GM12878 (cell line): ENCODE measurements at regions not wholly inside any gene's neighbourhood (a gene's known extent, or its start where the extent isn't known, plus 50 kb on each side); places are given as distances from the start of the nearest gene placed in this dataset.

Source experiments
- ATAC-seq: fragments of 200-7000 bp; cut with Tn5 transposase; 3 replicates; pipeline ENCODE4 v1.9.1; 2020; ENCODE audit warnings: mild to moderate bottlenecking, moderate library complexity
- BruUV-seq: library from RNA; stranded (reverse); fragments of 400-500 nt; replicated peaks from 2 replicates; lab custom pipeline; 2021; lab: Mats Ljungman, UMichigan
- CTCF ChIA-PET: fragments of 300-600 bp; sonication (Branson Sonifier 250); formaldehyde crosslinking; extraction: SDS; loops from one replicate; lab custom pipeline; 2021; ENCODE audit warnings: inconsistent platforms; lab: Yijun Ruan, JAX
- POLR2A ChIA-PET: fragments of 350-600 bp; formaldehyde crosslinking; extraction: SDS; loops from one replicate; lab custom pipeline; 2021; ENCODE audit warnings: inconsistent platforms; lab: Charles Lee
- RAD21 ChIA-PET: fragments of 300-600 bp; sonication (Branson Sonifier 250); formaldehyde crosslinking; loops from one replicate; lab custom pipeline; 2023; ENCODE audit warnings: antibody characterized with exemption; ENCODE audit not compliant: unreplicated experiment; lab: Charles Lee
- SMC1A ChIA-PET: fragments of 300-600 bp; sonication (Branson Sonifier 250); formaldehyde crosslinking; loops from one replicate; lab custom pipeline; 2023; ENCODE audit not compliant: unreplicated experiment, uncharacterized antibody; lab: Charles Lee
- DNase-seq: peaks from one replicate; pipeline ENCODE4 v3.0.0-alpha.2; 2011; ENCODE audit warnings: low read depth, low spot score
- FAIRE-seq: peaks from 3 replicates; lab custom pipeline; 2011; peaks lifted over from hg19 to GRCh38; lab: Jason Lieb, UNC
- H2AFZ ChIP-seq: 2 replicates; pipeline ENCODE4 v1.6.0; 2011; ENCODE audit warnings: low read depth, low read length, control low read depth; ENCODE audit not compliant: control insufficient read depth
- H3K27ac ChIP-seq: 2 replicates; pipeline ENCODE4 v1.5.1; 2011; ENCODE audit warnings: control low read depth; ENCODE audit not compliant: control insufficient read depth, insufficient read depth
- H3K27me3 ChIP-seq, 2 experiments: replicated peaks in 1 of 2; 2 replicates each; pipeline versions ENCODE4 v1.6.0 to v1.6.1; 2011; ENCODE audit warnings: low read length in 1 of 2; ENCODE audit not compliant: control insufficient read depth in 2 of 2, insufficient read depth in 2 of 2
- H3K36me3 ChIP-seq, 2 experiments: 2 replicates each; pipeline ENCODE4 v1.5.1; 2011; ENCODE audit warnings: low read length in 1 of 2; ENCODE audit not compliant: control insufficient read depth in 2 of 2, insufficient read depth in 2 of 2
- H3K4me1 ChIP-seq: 2 replicates; pipeline ENCODE4 v1.6.1; 2011; ENCODE audit warnings: mild to moderate bottlenecking, low read length, moderate library complexity, mixed read lengths; ENCODE audit not compliant: control insufficient read depth, insufficient read depth
- H3K4me2 ChIP-seq: 2 replicates; pipeline ENCODE4 v1.6.0; 2011; ENCODE audit warnings: control low read depth; ENCODE audit not compliant: control insufficient read depth, insufficient read depth
- H3K4me3 ChIP-seq: fragments of 200-600 bp; sonication (generic); 2 replicates; pipeline ENCODE4 v1.5.1; 2016
- H3K79me2 ChIP-seq: 2 replicates; pipeline ENCODE4 v1.6.0; 2011; ENCODE audit warnings: low read length; ENCODE audit not compliant: control insufficient read depth, insufficient read depth
- H3K9ac ChIP-seq: 2 replicates; pipeline ENCODE4 v1.8.0; 2011; ENCODE audit warnings: low read length, control low read depth, mixed read lengths; ENCODE audit not compliant: control insufficient read depth, insufficient read depth
- H3K9me3 ChIP-seq: replicated peaks from 3 replicates; pipeline ENCODE4 v1.5.1; 2011; ENCODE audit warnings: mild to moderate bottlenecking, low read length; ENCODE audit not compliant: control insufficient read depth, insufficient read depth
- H4K20me1 ChIP-seq: 2 replicates; pipeline ENCODE4 v1.6.0; 2011; ENCODE audit not compliant: control insufficient read depth, insufficient read depth
- BHLHE40 ChIP-seq, 2 experiments: fragments of 450-650 bp in 1 of 2; IDR thresholded peaks; 2 replicates each; pipeline ENCODE4 v1.6.1; 2011 to 2017; ENCODE audit warnings: low read depth in 2 of 2, borderline replicate concordance in 1 of 2, improper control_type of control experiment in 1 of 2, low read length in 1 of 2, mild to moderate bottlenecking in 1 of 2
- NFYB ChIP-seq: IDR thresholded peaks from 2 replicates; pipeline ENCODE4 v1.6.1; 2011; ENCODE audit warnings: low read depth, mild to moderate bottlenecking, low read length, improper control_type of control experiment, moderate library complexity; ENCODE audit not compliant: insufficient read depth
- POLR2AphosphoS5 ChIP-seq: IDR thresholded peaks from 2 replicates; pipeline ENCODE4 v1.6.1; 2011; ENCODE audit warnings: mild to moderate bottlenecking, low read length, inconsistent platforms
- RCOR1 ChIP-seq: conservative IDR thresholded peaks from 2 replicates; pipeline ENCODE4 v1.6.1; 2012; ENCODE audit warnings: low read depth, low read length, improper control_type of control experiment
- SREBF2 ChIP-seq: IDR thresholded peaks from 2 replicates; pipeline ENCODE4 v1.6.1; 2012; ENCODE audit warnings: mild to moderate bottlenecking, low read length
- WGBS: methylation state at CpG from one replicate; pipeline ENCODE4 v1.1.6; 2016; ENCODE audit warnings: low lambda C conversion rate; ENCODE audit not compliant: insufficient replicate concordance, insufficient coverage; ENCODE audit errors: missing lambda C conversion rate; 5-methylcytosine and 5-hydroxymethylcytosine counted together
- in situ Hi-C: fragments of 300-500 bp; cut with MboI; formaldehyde crosslinking; loops from 9 replicates; pipeline ENCODE4 v1.14.3; 2018; ENCODE audit warnings: mixed read lengths
- intact Hi-C: fragments of 100-400 bp; cut with micrococcal nuclease; formaldehyde crosslinking; loops from one replicate; pipeline ENCODE4 v1.14.2; 2022; ENCODE audit not compliant: unreplicated experiment
- TF ChIP-seq, protein P1 (sequence below): fragments of 450-650 bp; IDR thresholded peaks from 2 replicates; pipeline ENCODE4 v1.6.1; 2016; ENCODE audit warnings: mild to moderate bottlenecking, moderate library complexity, borderline replicate concordance
- TF ChIP-seq, protein P2 (sequence below): IDR thresholded peaks from 2 replicates; pipeline ENCODE4 v1.6.1; 2012; ENCODE audit warnings: low read depth, low read length, improper control_type of control experiment
- TF ChIP-seq, protein P3 (sequence below): fragments of 450-650 bp; IDR thresholded peaks from 2 replicates; pipeline ENCODE4 v1.6.1; 2018; ENCODE audit warnings: mild to moderate bottlenecking, low read depth, moderate library complexity; ENCODE audit not compliant: partially characterized antibody
- TF ChIP-seq, protein P4 (sequence below): IDR thresholded peaks from 2 replicates; pipeline ENCODE4 v1.6.1; 2011; ENCODE audit warnings: borderline replicate concordance, low read depth, mild to moderate bottlenecking, moderate library complexity, low read length; ENCODE audit not compliant: insufficient read depth, poor library complexity, severe bottlenecking
- TF ChIP-seq, protein P5 (sequence below): fragments of 450-650 bp; IDR thresholded peaks from 2 replicates; pipeline ENCODE4 v1.6.1; 2017; ENCODE audit warnings: mild to moderate bottlenecking, moderate library complexity

DNA sequence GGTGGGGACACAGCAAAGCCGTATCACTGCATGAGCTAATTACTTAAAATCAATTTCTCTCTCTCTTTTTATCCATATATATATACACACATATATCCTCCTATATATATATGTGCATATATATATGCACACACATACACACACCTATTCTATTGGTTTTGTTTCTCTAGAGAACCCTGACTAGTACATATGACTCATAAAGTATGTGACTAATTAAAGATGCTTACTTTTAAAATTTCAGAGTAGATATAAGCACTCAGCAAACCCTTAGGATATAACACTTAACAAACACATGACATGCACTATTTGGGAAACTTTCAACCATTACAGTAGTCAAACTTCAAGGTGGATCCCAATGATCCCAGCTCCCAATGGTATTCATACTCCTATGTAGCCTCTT is 732.6 kb downstream of the ROBO2 start:
- BruUV-seq, result no TSS peak
- DNase-seq (no peak), FAIRE-seq (no peak), ATAC-seq (no peak)
- Histone ChIP-seq H3K79me2 (no peaks in the 10 kb centered on the region), H3K4me3 (no peak overlapping the region), H3K4me1 (no peaks in the 10 kb centered on the region), H2AFZ (no peak overlapping the region), H3K4me2 (no peak overlapping the region), H4K20me1 (no peaks in the 10 kb centered on the region), H3K36me3 (no peaks in the 10 kb centered on the region), H3K9ac (no peak overlapping the region), H3K9me3 (no peaks in the 10 kb centered on the region), H3K27me3 (no peaks in the 10 kb centered on the region), H3K27ac (no peak overlapping the region)
- in situ Hi-C loops (no loop called here), intact Hi-C loops (no loop called here)
- ChIA-PET RAD21 (no interaction called here), POLR2A (no interaction called here), CTCF (no interaction called here), SMC1A (no interaction called here)
- WGBS, result 0% methylated on average over 1 of the region's 1 CpG
- TF ChIP-seq, protein P1, sequence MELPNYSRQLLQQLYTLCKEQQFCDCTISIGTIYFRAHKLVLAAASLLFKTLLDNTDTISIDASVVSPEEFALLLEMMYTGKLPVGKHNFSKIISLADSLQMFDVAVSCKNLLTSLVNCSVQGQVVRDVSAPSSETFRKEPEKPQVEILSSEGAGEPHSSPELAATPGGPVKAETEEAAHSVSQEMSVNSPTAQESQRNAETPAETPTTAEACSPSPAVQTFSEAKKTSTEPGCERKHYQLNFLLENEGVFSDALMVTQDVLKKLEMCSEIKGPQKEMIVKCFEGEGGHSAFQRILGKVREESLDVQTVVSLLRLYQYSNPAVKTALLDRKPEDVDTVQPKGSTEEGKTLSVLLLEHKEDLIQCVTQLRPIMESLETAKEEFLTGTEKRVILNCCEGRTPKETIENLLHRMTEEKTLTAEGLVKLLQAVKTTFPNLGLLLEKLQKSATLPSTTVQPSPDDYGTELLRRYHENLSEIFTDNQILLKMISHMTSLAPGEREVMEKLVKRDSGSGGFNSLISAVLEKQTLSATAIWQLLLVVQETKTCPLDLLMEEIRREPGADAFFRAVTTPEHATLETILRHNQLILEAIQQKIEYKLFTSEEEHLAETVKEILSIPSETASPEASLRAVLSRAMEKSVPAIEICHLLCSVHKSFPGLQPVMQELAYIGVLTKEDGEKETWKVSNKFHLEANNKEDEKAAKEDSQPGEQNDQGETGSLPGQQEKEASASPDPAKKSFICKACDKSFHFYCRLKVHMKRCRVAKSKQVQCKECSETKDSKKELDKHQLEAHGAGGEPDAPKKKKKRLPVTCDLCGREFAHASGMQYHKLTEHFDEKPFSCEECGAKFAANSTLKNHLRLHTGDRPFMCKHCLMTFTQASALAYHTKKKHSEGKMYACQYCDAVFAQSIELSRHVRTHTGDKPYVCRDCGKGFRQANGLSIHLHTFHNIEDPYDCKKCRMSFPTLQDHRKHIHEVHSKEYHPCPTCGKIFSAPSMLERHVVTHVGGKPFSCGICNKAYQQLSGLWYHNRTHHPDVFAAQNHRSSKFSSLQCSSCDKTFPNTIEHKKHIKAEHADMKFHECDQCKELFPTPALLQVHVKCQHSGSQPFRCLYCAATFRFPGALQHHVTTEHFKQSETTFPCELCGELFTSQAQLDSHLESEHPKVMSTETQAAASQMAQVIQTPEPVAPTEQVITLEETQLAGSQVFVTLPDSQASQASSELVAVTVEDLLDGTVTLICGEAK, result no peak
- no peak for TF ChIP-seq POLR2AphosphoS5
- no peak for TF ChIP-seq NFYB
- TF ChIP-seq, protein P2, sequence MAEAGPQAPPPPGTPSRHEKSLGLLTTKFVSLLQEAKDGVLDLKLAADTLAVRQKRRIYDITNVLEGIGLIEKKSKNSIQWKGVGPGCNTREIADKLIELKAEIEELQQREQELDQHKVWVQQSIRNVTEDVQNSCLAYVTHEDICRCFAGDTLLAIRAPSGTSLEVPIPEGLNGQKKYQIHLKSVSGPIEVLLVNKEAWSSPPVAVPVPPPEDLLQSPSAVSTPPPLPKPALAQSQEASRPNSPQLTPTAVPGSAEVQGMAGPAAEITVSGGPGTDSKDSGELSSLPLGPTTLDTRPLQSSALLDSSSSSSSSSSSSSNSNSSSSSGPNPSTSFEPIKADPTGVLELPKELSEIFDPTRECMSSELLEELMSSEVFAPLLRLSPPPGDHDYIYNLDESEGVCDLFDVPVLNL, result no peak
- TF ChIP-seq, protein P3, sequence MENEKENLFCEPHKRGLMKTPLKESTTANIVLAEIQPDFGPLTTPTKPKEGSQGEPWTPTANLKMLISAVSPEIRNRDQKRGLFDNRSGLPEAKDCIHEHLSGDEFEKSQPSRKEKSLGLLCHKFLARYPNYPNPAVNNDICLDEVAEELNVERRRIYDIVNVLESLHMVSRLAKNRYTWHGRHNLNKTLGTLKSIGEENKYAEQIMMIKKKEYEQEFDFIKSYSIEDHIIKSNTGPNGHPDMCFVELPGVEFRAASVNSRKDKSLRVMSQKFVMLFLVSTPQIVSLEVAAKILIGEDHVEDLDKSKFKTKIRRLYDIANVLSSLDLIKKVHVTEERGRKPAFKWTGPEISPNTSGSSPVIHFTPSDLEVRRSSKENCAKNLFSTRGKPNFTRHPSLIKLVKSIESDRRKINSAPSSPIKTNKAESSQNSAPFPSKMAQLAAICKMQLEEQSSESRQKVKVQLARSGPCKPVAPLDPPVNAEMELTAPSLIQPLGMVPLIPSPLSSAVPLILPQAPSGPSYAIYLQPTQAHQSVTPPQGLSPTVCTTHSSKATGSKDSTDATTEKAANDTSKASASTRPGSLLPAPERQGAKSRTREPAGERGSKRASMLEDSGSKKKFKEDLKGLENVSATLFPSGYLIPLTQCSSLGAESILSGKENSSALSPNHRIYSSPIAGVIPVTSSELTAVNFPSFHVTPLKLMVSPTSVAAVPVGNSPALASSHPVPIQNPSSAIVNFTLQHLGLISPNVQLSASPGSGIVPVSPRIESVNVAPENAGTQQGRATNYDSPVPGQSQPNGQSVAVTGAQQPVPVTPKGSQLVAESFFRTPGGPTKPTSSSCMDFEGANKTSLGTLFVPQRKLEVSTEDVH, result no peak
- TF ChIP-seq, protein P4, sequence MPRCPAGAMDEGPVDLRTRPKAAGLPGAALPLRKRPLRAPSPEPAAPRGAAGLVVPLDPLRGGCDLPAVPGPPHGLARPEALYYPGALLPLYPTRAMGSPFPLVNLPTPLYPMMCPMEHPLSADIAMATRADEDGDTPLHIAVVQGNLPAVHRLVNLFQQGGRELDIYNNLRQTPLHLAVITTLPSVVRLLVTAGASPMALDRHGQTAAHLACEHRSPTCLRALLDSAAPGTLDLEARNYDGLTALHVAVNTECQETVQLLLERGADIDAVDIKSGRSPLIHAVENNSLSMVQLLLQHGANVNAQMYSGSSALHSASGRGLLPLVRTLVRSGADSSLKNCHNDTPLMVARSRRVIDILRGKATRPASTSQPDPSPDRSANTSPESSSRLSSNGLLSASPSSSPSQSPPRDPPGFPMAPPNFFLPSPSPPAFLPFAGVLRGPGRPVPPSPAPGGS, result no peak
- TF ChIP-seq SREBF2, result no peak
- no peak for TF ChIP-seq RCOR1
- TF ChIP-seq, protein P5, sequence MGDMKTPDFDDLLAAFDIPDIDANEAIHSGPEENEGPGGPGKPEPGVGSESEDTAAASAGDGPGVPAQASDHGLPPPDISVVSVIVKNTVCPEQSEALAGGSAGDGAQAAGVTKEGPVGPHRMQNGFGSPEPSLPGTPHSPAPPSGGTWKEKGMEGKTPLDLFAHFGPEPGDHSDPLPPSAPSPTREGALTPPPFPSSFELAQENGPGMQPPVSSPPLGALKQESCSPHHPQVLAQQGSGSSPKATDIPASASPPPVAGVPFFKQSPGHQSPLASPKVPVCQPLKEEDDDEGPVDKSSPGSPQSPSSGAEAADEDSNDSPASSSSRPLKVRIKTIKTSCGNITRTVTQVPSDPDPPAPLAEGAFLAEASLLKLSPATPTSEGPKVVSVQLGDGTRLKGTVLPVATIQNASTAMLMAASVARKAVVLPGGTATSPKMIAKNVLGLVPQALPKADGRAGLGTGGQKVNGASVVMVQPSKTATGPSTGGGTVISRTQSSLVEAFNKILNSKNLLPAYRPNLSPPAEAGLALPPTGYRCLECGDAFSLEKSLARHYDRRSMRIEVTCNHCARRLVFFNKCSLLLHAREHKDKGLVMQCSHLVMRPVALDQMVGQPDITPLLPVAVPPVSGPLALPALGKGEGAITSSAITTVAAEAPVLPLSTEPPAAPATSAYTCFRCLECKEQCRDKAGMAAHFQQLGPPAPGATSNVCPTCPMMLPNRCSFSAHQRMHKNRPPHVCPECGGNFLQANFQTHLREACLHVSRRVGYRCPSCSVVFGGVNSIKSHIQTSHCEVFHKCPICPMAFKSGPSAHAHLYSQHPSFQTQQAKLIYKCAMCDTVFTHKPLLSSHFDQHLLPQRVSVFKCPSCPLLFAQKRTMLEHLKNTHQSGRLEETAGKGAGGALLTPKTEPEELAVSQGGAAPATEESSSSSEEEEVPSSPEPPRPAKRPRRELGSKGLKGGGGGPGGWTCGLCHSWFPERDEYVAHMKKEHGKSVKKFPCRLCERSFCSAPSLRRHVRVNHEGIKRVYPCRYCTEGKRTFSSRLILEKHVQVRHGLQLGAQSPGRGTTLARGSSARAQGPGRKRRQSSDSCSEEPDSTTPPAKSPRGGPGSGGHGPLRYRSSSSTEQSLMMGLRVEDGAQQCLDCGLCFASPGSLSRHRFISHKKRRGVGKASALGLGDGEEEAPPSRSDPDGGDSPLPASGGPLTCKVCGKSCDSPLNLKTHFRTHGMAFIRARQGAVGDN, result no peak
- no peak for TF ChIP-seq BHLHE40 (IDR thresholded peaks at IDR 0.05; ENCODE audit: borderline replicate concordance in 1 of 2, low read depth in 2 of 2, low read length in 1 of 2)
